ENCODE measurements at regions not wholly inside any gene's neighbourhood (a gene's known extent, or its start where the extent isn't known, plus 50 kb on each side); places are given as distances from the start of the nearest gene placed in this dataset.

DNA sequence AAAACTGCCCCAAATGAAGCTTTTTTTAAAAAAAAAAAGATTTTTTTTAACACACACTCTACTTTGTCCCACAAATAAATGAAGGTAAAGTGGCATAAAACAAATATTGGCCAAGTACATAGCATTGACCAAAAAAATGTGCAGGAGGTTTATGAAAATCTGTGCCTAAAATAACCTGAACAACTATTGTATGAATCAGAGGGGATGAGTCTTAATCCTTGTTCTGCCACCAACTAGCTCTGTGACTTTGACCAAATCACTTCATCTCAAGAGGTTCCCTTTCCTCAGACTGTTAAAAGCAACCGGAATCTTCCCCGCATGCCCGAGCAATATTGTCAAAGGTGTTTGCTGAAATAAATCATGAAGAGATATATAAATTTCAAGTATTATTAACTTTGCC, 150.4 kb upstream of the NEBL start:
- TF ChIP-seq, protein P1, sequence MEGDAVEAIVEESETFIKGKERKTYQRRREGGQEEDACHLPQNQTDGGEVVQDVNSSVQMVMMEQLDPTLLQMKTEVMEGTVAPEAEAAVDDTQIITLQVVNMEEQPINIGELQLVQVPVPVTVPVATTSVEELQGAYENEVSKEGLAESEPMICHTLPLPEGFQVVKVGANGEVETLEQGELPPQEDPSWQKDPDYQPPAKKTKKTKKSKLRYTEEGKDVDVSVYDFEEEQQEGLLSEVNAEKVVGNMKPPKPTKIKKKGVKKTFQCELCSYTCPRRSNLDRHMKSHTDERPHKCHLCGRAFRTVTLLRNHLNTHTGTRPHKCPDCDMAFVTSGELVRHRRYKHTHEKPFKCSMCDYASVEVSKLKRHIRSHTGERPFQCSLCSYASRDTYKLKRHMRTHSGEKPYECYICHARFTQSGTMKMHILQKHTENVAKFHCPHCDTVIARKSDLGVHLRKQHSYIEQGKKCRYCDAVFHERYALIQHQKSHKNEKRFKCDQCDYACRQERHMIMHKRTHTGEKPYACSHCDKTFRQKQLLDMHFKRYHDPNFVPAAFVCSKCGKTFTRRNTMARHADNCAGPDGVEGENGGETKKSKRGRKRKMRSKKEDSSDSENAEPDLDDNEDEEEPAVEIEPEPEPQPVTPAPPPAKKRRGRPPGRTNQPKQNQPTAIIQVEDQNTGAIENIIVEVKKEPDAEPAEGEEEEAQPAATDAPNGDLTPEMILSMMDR (IDR thresholded peaks at IDR 0.05), result no peak
- no peak for TF ChIP-seq POLR2A (IDR thresholded peaks at IDR 0.05)

Data from breast epithelium (tissue), 3 donors.